HG03066 (cell line): ENCODE measurements at regions not wholly inside any gene's neighbourhood (a gene's known extent, or its start where the extent isn't known, plus 50 kb on each side); places are given as distances from the start of the nearest gene placed in this dataset.
A peak's percentile ranks its signal among the peaks of the same experiment; 100 is the strongest.

Experiments used
- ATAC-seq: cut with Tn5 transposase; IDR thresholded peaks from one replicate; pipeline ENCODE4 v1.9.1; 2021; ENCODE audit warnings: low read depth; ENCODE audit not compliant: unreplicated experiment

GRCh38 chr2:176466918-176467452 is 197.7 kb downstream of the MTX2 start:
- no peak for ATAC-seq

GRCh38 chr2:176467595-176467994 is 198.4 kb downstream of the MTX2 start:
- no peak for ATAC-seq

GRCh38 chr2:176468457-176469113 is 199.3 kb downstream of the MTX2 start:
- ATAC-seq = no peak

GRCh38 chr2:176470713-176471112 is 201.5 kb downstream of the MTX2 start:
- no peak for ATAC-seq

- ATAC-seq = no peak
Observed at GRCh38 chr2:176471949-176472348, 202.7 kb downstream of the MTX2 start.

- peak; percentile 71 for ATAC-seq
Observed at GRCh38 chr2:176473177-176473576, 203.9 kb downstream of the MTX2 start.

- ATAC-seq = no peak
Observed at GRCh38 chr2:176473851-176474250, 204.6 kb downstream of the MTX2 start.

- ATAC-seq = no peak
Observed at GRCh38 chr2:176477336-176477735, 208.1 kb downstream of the MTX2 start.

GRCh38 chr2:176479961-176480360 is 210.7 kb downstream of the MTX2 start:
- no peak for ATAC-seq

GRCh38 chr2:176482107-176482506 is 212.9 kb downstream of the MTX2 start:
- ATAC-seq = no peak

GRCh38 chr2:176483476-176483875 is 214.2 kb downstream of the MTX2 start:
- ATAC-seq = no peak

- no peak for ATAC-seq
Observed at GRCh38 chr2:176483901-176484568, 214.8 kb downstream of the MTX2 start.

GRCh38 chr2:176484838-176485237 is 215.6 kb downstream of the MTX2 start:
- no peak for ATAC-seq

- ATAC-seq = no peak
Observed at GRCh38 chr2:176488431-176488830, 219.2 kb downstream of the MTX2 start.

- no peak for ATAC-seq
Observed at GRCh38 chr2:176490061-176490861, 221.0 kb downstream of the MTX2 start.

GRCh38 chr2:176491172-176491904 is 222.1 kb downstream of the MTX2 start:
- ATAC-seq = peak; percentile 91

- no peak for ATAC-seq
Observed at GRCh38 chr2:176492583-176492982, 223.3 kb downstream of the MTX2 start.

GRCh38 chr2:176493226-176493825 is 224.1 kb downstream of the MTX2 start:
- peak; percentile 27 for ATAC-seq

GRCh38 chr2:176493909-176494308 is 224.7 kb downstream of the MTX2 start:
- ATAC-seq = no peak

- no peak for ATAC-seq
Observed at GRCh38 chr2:176494949-176495353, 225.7 kb downstream of the MTX2 start.
